ENCODE measurements at regions not wholly inside any gene's neighbourhood (a gene's known extent, or its start where the extent isn't known, plus 50 kb on each side); places are given as distances from the start of the nearest gene placed in this dataset.

DNA sequence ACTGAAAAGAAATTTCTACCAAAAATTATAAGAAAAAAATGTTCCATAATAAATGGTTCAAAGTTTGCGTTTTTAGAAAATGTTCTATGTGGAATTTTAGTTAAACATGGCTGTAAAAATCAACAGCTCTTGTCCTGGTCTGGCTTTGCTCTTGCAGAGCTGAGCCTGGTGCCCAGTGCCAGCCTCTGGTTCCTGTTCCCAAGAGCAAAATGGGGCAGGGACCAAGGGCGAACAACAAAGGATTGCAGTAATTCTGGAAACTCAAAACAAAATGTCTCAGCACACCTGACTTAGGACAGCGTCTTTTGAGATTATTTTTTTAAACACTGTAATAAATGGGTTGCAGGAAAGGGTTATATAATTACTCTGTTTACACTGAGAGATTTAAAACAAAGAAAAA, 174.7 kb downstream of the ANAPC1 start:
- TF ChIP-seq, protein P1, sequence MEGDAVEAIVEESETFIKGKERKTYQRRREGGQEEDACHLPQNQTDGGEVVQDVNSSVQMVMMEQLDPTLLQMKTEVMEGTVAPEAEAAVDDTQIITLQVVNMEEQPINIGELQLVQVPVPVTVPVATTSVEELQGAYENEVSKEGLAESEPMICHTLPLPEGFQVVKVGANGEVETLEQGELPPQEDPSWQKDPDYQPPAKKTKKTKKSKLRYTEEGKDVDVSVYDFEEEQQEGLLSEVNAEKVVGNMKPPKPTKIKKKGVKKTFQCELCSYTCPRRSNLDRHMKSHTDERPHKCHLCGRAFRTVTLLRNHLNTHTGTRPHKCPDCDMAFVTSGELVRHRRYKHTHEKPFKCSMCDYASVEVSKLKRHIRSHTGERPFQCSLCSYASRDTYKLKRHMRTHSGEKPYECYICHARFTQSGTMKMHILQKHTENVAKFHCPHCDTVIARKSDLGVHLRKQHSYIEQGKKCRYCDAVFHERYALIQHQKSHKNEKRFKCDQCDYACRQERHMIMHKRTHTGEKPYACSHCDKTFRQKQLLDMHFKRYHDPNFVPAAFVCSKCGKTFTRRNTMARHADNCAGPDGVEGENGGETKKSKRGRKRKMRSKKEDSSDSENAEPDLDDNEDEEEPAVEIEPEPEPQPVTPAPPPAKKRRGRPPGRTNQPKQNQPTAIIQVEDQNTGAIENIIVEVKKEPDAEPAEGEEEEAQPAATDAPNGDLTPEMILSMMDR (conservative IDR thresholded peaks at IDR 0.05; ENCODE audit: low read length), result no peak
- TF ChIP-seq EZH2phosphoT487 (IDR thresholded peaks at IDR 0.05; ENCODE audit: borderline replicate concordance), result no peak
